ENCODE measurements at regions not wholly inside any gene's neighbourhood (a gene's known extent, or its start where the extent isn't known, plus 50 kb on each side); places are given as distances from the start of the nearest gene placed in this dataset.

DNA sequence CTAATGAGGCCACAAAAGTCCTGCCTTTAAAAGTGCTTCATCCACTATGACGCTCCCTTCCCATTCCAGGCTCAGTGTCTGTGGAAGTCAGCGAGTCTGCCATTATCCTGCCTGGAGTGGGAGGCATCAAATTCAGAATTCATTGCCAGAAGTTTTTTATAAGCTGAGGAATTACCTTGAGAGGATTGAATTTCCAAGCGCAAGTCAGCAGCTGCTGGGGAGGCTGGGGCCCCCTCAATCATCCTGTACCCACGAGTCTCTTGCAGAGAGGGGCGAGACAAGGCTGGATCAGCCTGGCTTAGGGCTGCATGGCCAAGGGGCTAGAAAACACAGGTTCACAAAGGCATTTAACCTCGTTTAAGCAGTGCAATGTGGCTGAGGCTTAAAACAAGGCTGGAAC lies 170.5 kb upstream of the NOCT start:
- H3K79me2 ChIP-seq (ENCODE audit: control insufficient read depth, insufficient read depth, low read length), result no peaks in the 10 kb centered on the region
- no peaks in the 10 kb centered on the region for H3K9me3 ChIP-seq (ENCODE audit: control insufficient read depth, low read depth, low read length)
- peaks cover 14% of the 10 kb centered on the region for H3K4me1 ChIP-seq (ENCODE audit: control insufficient read depth, extremely low read depth, insufficient read depth, low read length)
- no peaks in the 10 kb centered on the region for H3K9me1 ChIP-seq (ENCODE audit: control insufficient read depth, extremely low read depth, insufficient read depth, low read length)
- H3K36me3 ChIP-seq (ENCODE audit: control insufficient read depth in 2 of 2, extremely low read depth in 1 of 2, insufficient read depth in 2 of 2, low read length in 2 of 2), result no peaks in the 10 kb centered on the region
- dilution Hi-C loops (cut with MboI; ENCODE audit: extremely low pct_ligation_motif_present, low sequenced_read_pairs), result no loop called here
- no peak overlapping the region for H3K4me2 ChIP-seq (ENCODE audit: control insufficient read depth, extremely low read depth, insufficient read depth, low read depth, low read length)
- peak overlapping the region; percentile 76 for H2AFZ ChIP-seq (ENCODE audit: control insufficient read depth, low read length)
- no peak for TF ChIP-seq EZH2 (IDR thresholded peaks at IDR 0.05; ENCODE audit: low read length)
- TF ChIP-seq, protein P1, sequence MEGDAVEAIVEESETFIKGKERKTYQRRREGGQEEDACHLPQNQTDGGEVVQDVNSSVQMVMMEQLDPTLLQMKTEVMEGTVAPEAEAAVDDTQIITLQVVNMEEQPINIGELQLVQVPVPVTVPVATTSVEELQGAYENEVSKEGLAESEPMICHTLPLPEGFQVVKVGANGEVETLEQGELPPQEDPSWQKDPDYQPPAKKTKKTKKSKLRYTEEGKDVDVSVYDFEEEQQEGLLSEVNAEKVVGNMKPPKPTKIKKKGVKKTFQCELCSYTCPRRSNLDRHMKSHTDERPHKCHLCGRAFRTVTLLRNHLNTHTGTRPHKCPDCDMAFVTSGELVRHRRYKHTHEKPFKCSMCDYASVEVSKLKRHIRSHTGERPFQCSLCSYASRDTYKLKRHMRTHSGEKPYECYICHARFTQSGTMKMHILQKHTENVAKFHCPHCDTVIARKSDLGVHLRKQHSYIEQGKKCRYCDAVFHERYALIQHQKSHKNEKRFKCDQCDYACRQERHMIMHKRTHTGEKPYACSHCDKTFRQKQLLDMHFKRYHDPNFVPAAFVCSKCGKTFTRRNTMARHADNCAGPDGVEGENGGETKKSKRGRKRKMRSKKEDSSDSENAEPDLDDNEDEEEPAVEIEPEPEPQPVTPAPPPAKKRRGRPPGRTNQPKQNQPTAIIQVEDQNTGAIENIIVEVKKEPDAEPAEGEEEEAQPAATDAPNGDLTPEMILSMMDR (optimal IDR thresholded peaks at IDR 0.05 in 1 of 3, IDR thresholded peaks at IDR 0.05 in 1 of 3, conservative IDR thresholded peaks at IDR 0.05 in 1 of 3; ENCODE audit: extremely low read depth in 1 of 3, insufficient read depth in 2 of 3, low read length in 3 of 3), result no peak
- FAIRE-seq, result no peak
- H4K20me1 ChIP-seq (ENCODE audit: control insufficient read depth, extremely low read depth, insufficient read depth, low read length), result no peaks in the 10 kb centered on the region
- no peak overlapping the region for H3K9ac ChIP-seq (ENCODE audit: control insufficient read depth, extremely low read depth, insufficient read depth, low read length)
- no peak overlapping the region for H3K4me3 ChIP-seq (ENCODE audit: control insufficient read depth in 2 of 3, extremely low read depth in 1 of 3, insufficient read depth in 2 of 3, low read depth in 1 of 3, low read length in 3 of 3)
- no peaks in the 10 kb centered on the region for H3K27me3 ChIP-seq (ENCODE audit: control insufficient read depth, extremely low read depth, insufficient read depth, low read length)
- no peak overlapping the region for H3K27ac ChIP-seq (ENCODE audit: control insufficient read depth, insufficient read depth, low read length)
- DNase-seq (ENCODE audit: low read depth, low spot score), result no peak

DNA sequence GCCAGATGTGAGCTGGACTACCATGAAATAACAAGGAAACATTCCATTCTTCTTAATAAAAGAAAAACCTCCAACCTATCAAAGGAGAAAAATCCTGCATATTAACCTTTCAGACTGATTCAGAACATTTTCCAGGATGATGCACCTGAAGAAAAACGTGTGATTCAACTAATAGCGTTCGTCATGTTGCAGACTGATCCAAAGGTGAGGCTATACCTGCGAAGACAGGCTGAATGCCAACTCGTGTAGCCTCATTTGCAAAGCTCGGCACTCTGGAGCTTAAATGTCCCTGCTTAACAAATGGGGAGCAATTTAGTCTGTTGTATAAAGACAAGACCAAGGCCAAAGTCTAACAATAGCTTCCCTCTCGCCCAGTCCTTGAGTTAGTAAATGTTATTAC lies 172.0 kb upstream of the NOCT start:
- H3K4me3 ChIP-seq (ENCODE audit: control insufficient read depth in 2 of 3, extremely low read depth in 1 of 3, insufficient read depth in 2 of 3, low read depth in 1 of 3, low read length in 3 of 3), result no peak overlapping the region
- no peaks in the 10 kb centered on the region for H3K79me2 ChIP-seq (ENCODE audit: control insufficient read depth, insufficient read depth, low read length)
- H3K4me1 ChIP-seq (ENCODE audit: control insufficient read depth, extremely low read depth, insufficient read depth, low read length), result peaks cover 14% of the 10 kb centered on the region
- H3K27ac ChIP-seq (ENCODE audit: control insufficient read depth, insufficient read depth, low read length), result no peak overlapping the region
- peak overlapping the region; percentile 22 for H3K4me2 ChIP-seq (ENCODE audit: control insufficient read depth, extremely low read depth, insufficient read depth, low read depth, low read length)
- H3K9ac ChIP-seq (ENCODE audit: control insufficient read depth, extremely low read depth, insufficient read depth, low read length), result no peak overlapping the region
- H3K36me3 ChIP-seq (ENCODE audit: control insufficient read depth in 2 of 2, extremely low read depth in 1 of 2, insufficient read depth in 2 of 2, low read length in 2 of 2), result no peaks in the 10 kb centered on the region
- no peaks in the 10 kb centered on the region for H3K9me1 ChIP-seq (ENCODE audit: control insufficient read depth, extremely low read depth, insufficient read depth, low read length)
- DNase-seq (ENCODE audit: low read depth, low spot score) (peak; percentile 40), FAIRE-seq (peak; percentile 98)
- no peak overlapping the region for H2AFZ ChIP-seq (ENCODE audit: control insufficient read depth, low read length)
- H3K9me3 ChIP-seq (ENCODE audit: control insufficient read depth, low read depth, low read length), result no peaks in the 10 kb centered on the region
- no peaks in the 10 kb centered on the region for H4K20me1 ChIP-seq (ENCODE audit: control insufficient read depth, extremely low read depth, insufficient read depth, low read length)
- TF ChIP-seq EZH2 (IDR thresholded peaks at IDR 0.05; ENCODE audit: low read length), result no peak
- TF ChIP-seq, protein P1 (optimal IDR thresholded peaks at IDR 0.05 in 1 of 3, IDR thresholded peaks at IDR 0.05 in 1 of 3, conservative IDR thresholded peaks at IDR 0.05 in 1 of 3; ENCODE audit: extremely low read depth in 1 of 3, insufficient read depth in 2 of 3, low read length in 3 of 3), result no peak
- no peaks in the 10 kb centered on the region for H3K27me3 ChIP-seq (ENCODE audit: control insufficient read depth, extremely low read depth, insufficient read depth, low read length)
- dilution Hi-C loops (cut with MboI; ENCODE audit: extremely low pct_ligation_motif_present, low sequenced_read_pairs), result no loop called here
